AG09309 (cell line): ENCODE measurements at regions not wholly inside any gene's neighbourhood (a gene's known extent, or its start where the extent isn't known, plus 50 kb on each side); places are given as distances from the start of the nearest gene placed in this dataset.

Experiments used
- DNase-seq: peaks from one replicate; pipeline ENCODE4 v3.0.0-alpha.2; 2010; ENCODE audit warnings: low read depth
- H3K4me3 ChIP-seq: 2 replicates; pipeline ENCODE4 v1.5.1; 2011; ENCODE audit warnings: mild to moderate bottlenecking, low read depth, low read length, moderate library complexity; ENCODE audit not compliant: control insufficient read depth
- TF ChIP-seq, protein P1 (sequence below): IDR thresholded peaks from 2 replicates; pipeline ENCODE4 v1.5.1; 2011; ENCODE audit warnings: mild to moderate bottlenecking, low read depth, low read length, inconsistent platforms; ENCODE audit not compliant: insufficient read depth, control insufficient read depth; ENCODE audit errors: missing control alignments

DNA sequence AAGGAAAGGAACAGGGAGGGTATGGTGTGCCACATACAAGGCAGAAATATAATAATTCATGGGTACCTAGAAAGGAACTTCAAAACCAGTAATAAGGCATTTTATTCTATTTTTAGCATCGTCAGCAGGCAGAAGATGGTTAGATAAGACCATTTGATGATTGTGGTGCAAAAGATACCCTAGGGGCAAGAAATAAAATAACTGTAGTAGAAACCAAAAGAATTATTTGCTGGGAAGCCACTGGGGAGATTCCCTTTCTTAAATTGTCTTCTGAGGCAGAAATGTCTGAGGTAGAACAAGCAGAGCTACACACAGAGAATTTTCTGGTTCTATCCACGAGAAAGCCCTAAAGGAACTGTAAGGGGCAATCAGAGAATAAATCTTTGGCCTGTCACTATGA, 64.3 kb upstream of the PCGF5 start:
- no peak overlapping the region for H3K4me3 ChIP-seq
- no peak for DNase-seq
- TF ChIP-seq, protein P1, sequence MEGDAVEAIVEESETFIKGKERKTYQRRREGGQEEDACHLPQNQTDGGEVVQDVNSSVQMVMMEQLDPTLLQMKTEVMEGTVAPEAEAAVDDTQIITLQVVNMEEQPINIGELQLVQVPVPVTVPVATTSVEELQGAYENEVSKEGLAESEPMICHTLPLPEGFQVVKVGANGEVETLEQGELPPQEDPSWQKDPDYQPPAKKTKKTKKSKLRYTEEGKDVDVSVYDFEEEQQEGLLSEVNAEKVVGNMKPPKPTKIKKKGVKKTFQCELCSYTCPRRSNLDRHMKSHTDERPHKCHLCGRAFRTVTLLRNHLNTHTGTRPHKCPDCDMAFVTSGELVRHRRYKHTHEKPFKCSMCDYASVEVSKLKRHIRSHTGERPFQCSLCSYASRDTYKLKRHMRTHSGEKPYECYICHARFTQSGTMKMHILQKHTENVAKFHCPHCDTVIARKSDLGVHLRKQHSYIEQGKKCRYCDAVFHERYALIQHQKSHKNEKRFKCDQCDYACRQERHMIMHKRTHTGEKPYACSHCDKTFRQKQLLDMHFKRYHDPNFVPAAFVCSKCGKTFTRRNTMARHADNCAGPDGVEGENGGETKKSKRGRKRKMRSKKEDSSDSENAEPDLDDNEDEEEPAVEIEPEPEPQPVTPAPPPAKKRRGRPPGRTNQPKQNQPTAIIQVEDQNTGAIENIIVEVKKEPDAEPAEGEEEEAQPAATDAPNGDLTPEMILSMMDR: no peak

DNA sequence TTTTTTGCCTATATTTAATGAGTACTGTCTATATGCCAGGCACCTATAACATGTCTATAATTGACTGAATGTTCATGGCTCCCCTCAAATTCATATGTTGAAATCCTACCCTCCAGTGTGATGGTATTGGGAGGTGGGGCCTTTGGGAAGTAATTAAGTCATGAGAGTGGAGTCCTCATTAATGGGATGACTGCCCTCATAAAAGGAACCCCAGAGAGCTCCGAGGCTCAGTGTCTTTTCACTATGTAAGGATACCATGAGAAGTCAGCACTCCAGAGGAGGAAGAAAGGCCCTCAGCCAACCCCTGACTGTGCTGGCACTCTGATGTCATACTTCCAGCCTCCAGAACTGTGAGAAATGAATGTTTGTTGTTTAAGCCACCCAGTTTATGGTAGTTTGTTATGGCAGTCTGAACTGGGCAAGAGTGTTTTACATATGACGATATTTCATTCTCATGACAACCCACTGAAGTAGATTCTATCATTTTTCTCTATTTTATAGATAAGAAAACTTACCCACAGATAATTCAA, 61.1 kb upstream of the PCGF5 start:
- no peak overlapping the region for H3K4me3 ChIP-seq
- DNase-seq: no peak
- TF ChIP-seq, protein P1: no peak

DNA sequence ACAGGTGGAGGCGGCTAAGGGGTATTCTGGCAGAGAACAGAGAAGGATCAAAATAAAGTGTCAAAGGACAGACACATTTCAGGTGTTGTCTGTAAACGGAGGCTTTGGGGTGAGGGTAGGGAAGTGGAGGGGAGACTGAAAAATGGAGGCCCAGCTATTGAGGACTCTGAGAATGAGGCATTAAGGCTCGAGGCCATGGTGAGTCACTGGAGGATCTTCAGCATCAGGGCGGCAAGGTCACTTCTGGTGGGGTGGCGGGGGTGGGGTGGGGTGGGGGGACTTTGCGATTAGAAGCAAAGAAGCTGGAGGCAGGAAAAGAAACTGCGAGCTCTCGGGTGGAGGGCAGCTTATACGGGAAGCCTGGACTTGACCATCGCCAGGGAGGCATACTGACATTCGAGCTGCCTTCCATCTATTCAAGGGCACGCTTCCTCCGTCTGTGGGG, 58.4 kb upstream of the PCGF5 start:
- H3K4me3 ChIP-seq: peak overlapping the region; percentile 51
- no peak for DNase-seq
- TF ChIP-seq, protein P1: no peak

DNA sequence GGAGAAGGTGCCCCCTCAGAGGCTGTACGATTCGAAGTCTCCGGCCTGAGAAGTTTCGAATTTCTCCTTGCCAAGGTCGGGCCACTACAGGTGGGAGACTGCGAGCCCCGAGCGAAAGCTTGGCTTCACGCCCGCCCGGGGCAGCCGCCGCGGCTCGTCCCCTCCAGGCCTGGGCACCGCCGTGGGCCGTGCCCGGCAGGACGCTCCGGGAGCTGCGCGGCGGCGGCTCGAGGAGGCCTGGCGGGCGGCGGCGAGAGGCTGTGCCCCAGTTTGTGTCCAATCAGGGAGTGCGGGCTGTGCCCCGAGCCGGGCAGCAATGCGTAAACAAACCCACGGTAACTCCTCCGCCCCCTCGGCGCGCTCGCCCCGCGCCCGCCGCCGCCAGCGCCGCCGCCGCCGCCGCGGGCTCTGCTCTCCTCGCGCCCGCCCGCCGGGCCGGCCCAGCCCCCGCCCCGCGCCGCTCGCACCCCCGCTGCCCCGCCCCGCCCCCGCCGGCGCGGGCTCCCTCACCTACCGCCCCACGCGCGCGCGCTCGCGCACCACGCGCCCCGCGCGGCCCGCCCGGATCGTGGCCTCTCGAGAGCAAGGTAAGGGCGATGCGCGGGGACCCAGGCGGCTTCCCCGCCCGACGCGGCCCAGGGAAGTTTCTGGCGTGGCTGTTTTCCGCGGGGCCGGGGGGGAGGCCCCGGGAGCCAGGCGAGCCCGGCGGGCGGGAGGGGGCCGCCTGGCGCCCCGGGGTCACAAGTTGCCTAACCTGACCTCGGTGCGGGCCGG, 57.8 kb upstream of the PCGF5 start:
- TF ChIP-seq, protein P1: no peak
- peak overlapping the region; percentile 67 for H3K4me3 ChIP-seq
- DNase-seq: no peak

DNA sequence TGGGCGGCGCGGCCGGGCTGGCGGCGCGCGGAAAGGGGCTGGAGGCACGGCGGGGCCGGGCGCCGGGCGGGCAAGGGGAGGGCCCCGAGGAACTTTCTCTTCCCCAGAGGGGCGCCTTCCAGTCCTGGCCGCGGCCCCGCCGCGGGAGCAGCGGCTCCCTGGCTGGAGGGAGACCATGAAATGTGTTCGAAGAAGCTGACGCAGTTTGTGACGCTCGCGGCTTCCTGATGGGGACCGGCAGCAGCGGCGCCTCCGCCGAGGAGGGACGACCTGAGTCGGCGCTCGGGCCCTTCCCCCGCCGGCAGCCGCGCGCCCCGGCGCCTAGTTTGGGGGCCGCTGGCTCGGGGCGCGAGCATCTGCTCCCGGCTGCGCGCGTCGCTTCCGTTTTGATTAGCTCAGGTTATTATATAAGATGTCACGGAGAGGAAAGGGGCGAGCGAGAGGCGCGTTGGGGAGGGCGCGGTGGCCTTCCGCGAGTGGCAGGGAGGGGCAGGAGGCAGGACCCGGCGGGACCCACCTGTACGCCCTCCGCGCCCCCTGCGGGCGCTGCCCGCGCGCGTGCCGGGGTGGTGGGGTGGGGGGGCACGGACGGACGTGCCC, 57.1 kb upstream of the PCGF5 start:
- TF ChIP-seq, protein P1: no peak
- DNase-seq: no peak

DNA sequence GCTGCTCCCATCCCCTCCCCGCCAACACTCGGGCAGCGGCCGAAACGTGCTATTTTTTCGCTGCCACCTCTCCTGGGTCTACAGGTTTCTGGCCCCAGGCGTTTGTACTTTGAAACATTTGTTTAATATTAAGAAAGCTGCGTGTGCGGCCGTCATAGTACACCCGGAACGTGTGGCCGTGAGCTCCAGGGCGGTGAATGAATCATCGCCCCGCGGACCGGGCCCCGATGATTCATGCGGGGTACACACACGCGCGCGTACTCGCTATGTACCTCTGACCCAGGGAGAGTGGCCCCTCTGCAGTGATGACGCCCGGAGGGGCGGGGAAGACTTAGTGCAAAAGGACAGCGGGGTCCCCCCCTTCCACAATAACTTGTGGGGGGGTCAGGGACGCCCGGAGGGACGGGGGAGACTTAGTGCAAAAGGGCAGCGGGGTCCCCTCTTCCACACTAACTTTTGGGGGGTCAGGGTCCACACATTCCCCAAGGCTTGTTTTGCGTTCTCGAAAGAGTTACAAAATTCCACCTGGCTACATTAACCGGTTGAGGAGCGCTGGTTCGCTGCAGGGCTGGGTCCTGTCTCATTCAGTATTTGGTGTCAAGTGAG, 56.5 kb upstream of the PCGF5 start:
- DNase-seq: peak; percentile 50
- TF ChIP-seq, protein P1: no peak
- peak overlapping the region; percentile 67 for H3K4me3 ChIP-seq

More for the DNA sequence above, 57.1 kb upstream of the PCGF5 start:
- H3K4me3 ChIP-seq: peak overlapping the region; percentile 67
